NCI-H748 (cell line): ENCODE measurements at regions not wholly inside any gene's neighbourhood (a gene's known extent, or its start where the extent isn't known, plus 50 kb on each side); places are given as distances from the start of the nearest gene placed in this dataset.
"Not testable (repeated sequence)": the region's sequence is repeated elsewhere in the genome, so short reads cannot be mapped to it uniquely, and the experiment has no call there.

Experiments
- DNase-seq: peaks from one replicate; lab custom pipeline; 2025; ENCODE audit not compliant: unreplicated experiment; lab: John Stamatoyannopoulos, UW

DNA sequence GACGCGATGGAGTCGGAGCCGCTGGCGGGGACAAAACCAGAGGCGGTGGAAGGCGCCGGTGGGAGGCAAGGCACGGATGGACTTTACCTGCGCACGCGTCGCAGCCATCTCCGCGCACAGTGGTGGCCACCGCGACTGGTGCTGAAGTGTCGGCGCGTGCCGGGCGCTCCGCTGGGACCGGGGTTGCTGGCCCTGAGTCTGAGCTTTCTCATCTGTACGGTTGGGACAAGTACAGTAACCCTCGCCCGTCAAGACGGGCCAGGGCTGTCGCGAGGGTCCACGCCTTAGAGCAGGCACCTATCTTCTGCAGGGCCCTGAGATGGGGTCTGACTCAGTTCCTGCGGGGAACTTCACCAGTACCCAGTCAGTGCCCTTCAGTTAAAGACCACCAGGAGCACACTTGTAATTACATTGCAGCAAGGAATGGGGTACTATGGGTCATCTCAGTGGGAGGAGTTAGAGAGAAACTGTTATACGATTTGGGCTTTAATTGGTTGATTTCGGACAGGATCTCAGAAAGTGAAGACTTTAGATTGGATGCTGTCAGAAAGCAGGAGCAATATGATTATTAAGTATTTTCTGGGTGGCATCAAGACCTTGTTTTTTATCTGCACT lies 385.6 kb downstream of the SPATA31A6 start:
- not testable (repeated sequence) for DNase-seq

DNA sequence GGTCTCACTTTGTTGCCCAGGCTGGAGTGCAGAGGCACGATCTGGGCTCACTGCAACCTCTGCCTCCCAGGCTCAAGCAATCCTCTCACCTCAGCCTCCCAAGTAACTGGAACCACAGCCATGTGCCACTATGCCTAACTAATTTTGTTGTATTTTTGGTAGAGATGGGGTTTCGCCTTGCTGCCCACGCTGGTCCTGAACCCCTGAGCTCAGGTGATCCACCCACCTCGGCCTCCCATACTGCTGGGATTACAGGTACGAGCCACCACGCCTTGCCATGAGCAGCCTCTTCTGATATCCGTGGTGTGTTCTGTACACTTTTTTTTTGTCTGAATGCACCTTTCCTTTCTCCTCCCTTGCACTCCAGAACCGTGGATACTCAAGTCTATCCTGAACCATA lies 394.4 kb downstream of the SPATA31A6 start:
- not testable (repeated sequence) for DNase-seq
